Naive thymus-derived CD8-positive, alpha-beta T cell (primary cell): ENCODE measurements at regions not wholly inside any gene's neighbourhood (a gene's known extent, or its start where the extent isn't known, plus 50 kb on each side); places are given as distances from the start of the nearest gene placed in this dataset.

ENCODE experiments used
- ATAC-seq, 2 donors: fragments of 150-1000 bp; cut with Tn5 transposase in 1 of 2; sonication (Bioruptor Pico), chemical (Tn5 transposase) in 1 of 2; 1 replicate in 1 of 2; 2 replicates in 1 of 2; pipeline ENCODE4 v1.10.0; 2021; ENCODE audit warnings: mild to moderate bottlenecking in 2 of 2, moderate library complexity in 2 of 2
- POLR2A ChIA-PET: fragments of 350-600 bp; sonication (Branson Sonifier 250); formaldehyde crosslinking; loops from one replicate; lab custom pipeline; 2021; ENCODE audit warnings: antibody characterized with exemption; lab: Charles Lee
- DNase-seq, 10 donors: peaks; one replicate each; pipeline versions ENCODE4 v3.0.0 to v3.0.0-alpha.2; 2020 to 2022
- H3K27ac Mint-ChIP-seq, 10 donors: one replicate each; pipeline ENCODE4 v1.8.0; 2020 to 2022; ENCODE audit warnings: mild to moderate bottlenecking in 10 of 10, mixed read lengths in 10 of 10, moderate library complexity in 4 of 10, inconsistent platforms in 1 of 10
- H3K27me3 Mint-ChIP-seq, 5 donors: one replicate each; pipeline ENCODE4 v1.8.0; 2021 to 2022; ENCODE audit warnings: mixed read lengths in 5 of 5
- H3K36me3 Mint-ChIP-seq, 3 donors: one replicate each; pipeline ENCODE4 v1.8.0; 2020 to 2022; ENCODE audit warnings: mixed read lengths in 3 of 3, mild to moderate bottlenecking in 2 of 3, inconsistent platforms in 1 of 3
- H3K4me1 Mint-ChIP-seq, 4 donors: one replicate each; pipeline ENCODE4 v1.8.0; 2021 to 2022; ENCODE audit warnings: mixed read lengths in 4 of 4
- H3K4me3 Mint-ChIP-seq, 10 donors: one replicate each; pipeline ENCODE4 v1.8.0; 2020 to 2022; ENCODE audit warnings: mild to moderate bottlenecking in 10 of 10, mixed read lengths in 10 of 10, moderate library complexity in 6 of 10, inconsistent platforms in 1 of 10
- H3K9me3 Mint-ChIP-seq, 9 donors: one replicate each; pipeline ENCODE4 v1.8.0; 2020 to 2022; ENCODE audit warnings: mixed read lengths in 9 of 9, mild to moderate bottlenecking in 3 of 9, inconsistent platforms in 1 of 9, moderate library complexity in 1 of 9

DNA sequence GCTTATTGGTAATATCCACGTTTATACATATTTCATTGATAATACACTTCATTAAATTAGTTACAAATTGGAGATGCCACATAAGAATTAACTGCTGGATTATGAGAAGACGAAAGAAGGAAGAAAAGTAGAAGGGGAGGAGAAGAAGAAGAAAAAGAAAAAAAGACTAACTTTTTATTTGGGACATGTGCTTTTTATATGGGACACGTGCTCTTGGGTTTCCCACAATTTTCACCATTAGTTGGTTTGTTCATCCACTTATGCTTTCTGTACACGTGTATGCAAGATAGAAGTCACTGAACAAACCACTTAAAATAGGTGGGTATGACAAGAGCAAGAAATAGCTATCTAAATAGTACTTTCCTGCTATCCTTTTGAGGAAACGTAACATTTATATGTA is 98.6 kb downstream of the MRPS30 start:
- peaks cover 0 to 2% (median 0%) of the 10 kb centered on the region in 5 donors for H3K27me3 Mint-ChIP-seq
- peaks cover 0 to 4% (median 0%) of the 10 kb centered on the region in 9 donors for H3K9me3 Mint-ChIP-seq
- POLR2A ChIA-PET, result no interaction called here
- H3K27ac Mint-ChIP-seq, result no peak overlapping the region
- DNase-seq (no peak), ATAC-seq (no peak)
- H3K4me1 Mint-ChIP-seq, result no peaks in the 10 kb centered on the region
- no peaks in the 10 kb centered on the region for H3K36me3 Mint-ChIP-seq
- no peak overlapping the region for H3K4me3 Mint-ChIP-seq

DNA sequence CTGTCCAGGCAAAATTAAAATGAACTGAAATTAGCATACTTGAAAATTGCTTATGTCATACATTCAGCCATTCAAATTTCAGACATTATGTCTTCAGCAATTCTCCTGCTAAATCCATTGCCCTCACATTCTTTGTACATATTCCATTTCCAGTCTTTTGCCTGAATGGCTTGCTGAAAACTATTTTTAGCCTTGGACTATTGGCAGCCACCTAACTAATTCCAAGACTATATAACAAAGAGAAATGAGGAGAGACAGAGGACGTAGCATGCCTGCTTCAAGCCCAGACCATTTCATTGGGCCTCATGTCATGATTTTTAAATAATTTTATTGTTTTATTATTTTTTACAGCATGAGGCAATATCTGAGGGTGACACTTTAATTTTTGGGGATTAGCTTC is 100.3 kb downstream of the MRPS30 start:
- Mint-ChIP-seq H3K27ac (no peak overlapping the region), H3K4me1 (no peaks in the 10 kb centered on the region), H3K9me3 (peaks cover 0 to 4% (median 0%) of the 10 kb centered on the region in 9 donors), H3K27me3 (peaks cover 0 to 2% (median 0%) of the 10 kb centered on the region in 5 donors), H3K4me3 (no peak overlapping the region), H3K36me3 (no peaks in the 10 kb centered on the region)
- POLR2A ChIA-PET, result no interaction called here
- no peak for DNase-seq
- ATAC-seq, result no peak

DNA sequence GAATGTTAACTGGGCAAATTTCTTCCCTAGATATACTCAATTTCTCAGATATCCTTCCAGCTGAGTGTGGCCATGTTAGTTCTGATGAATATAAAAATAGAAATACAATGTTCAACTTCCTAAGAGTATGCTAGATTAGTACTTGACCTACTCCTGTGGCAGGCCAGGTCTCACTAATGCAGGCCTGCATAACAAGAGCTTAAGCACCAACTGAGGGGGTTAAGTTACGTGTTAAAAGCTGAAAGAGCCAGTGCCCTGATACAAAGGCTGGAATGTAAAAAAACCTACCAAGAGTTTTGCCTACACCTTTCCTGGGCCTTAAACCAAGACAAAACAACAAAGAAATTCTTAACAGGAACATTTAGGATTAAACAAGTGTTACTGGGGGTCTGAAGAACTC is 102.8 kb downstream of the MRPS30 start:
- H3K27ac Mint-ChIP-seq, result no peak overlapping the region
- DNase-seq (no peak), ATAC-seq (no peak)
- H3K27me3 Mint-ChIP-seq, result no peaks in the 10 kb centered on the region
- no peaks in the 10 kb centered on the region for H3K4me1 Mint-ChIP-seq
- peaks cover 0 to 4% (median 0%) of the 10 kb centered on the region in 9 donors for H3K9me3 Mint-ChIP-seq
- no peaks in the 10 kb centered on the region for H3K36me3 Mint-ChIP-seq
- H3K4me3 Mint-ChIP-seq, result no peak overlapping the region
- POLR2A ChIA-PET, result no interaction called here

DNA sequence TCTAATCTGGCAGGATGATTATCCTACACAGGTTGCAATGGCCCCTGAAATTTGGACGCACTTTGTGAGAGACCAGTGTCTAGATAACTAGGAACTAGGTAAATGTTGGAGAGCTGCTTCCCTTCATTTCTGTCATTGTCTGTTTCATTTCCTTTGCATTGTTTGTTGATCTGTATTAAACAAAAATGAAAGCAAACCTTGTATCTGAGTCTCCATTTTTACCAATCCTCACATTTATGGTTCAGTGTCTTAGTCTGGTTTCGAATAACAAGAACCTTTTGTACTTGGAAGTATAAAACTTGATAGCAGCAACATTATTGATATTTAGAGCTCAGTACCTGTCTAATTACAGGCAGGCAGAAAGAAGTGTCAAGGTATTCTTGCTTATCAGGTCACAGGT is 105.5 kb downstream of the MRPS30 start:
- H3K36me3 Mint-ChIP-seq, result no peaks in the 10 kb centered on the region
- no peak for ATAC-seq
- POLR2A ChIA-PET, result no interaction called here
- DNase-seq, result no peak
- H3K9me3 Mint-ChIP-seq, result peaks cover 0 to 13% (median 0%) of the 10 kb centered on the region in 9 donors
- no peaks in the 10 kb centered on the region for H3K4me1 Mint-ChIP-seq
- no peak overlapping the region for H3K27ac Mint-ChIP-seq
- H3K4me3 Mint-ChIP-seq, result no peak overlapping the region
- H3K27me3 Mint-ChIP-seq, result no peaks in the 10 kb centered on the region

DNA sequence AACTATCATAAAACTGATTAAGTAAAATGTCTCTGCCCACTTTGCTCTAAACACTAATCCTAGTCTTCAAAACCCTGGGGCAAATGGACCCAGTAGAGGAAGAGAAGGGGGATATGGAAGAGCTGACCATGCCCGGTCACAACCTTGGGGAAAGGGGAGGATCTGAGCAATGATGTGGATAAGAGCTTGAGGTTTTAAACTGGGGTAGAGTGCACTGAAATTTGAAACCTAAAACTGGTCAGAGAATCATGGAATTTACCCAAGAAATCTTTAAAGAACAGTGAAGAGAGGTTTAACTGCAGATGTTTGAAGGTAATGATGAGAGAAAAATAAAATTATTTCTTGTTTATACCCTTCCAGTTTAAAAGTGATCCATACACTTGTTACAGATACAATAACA is 110.8 kb downstream of the MRPS30 start:
- POLR2A ChIA-PET, result no interaction called here
- Mint-ChIP-seq H3K27ac (no peak overlapping the region), H3K27me3 (no peaks in the 10 kb centered on the region), H3K4me1 (no peaks in the 10 kb centered on the region), H3K9me3 (peaks cover 0 to 33% (median 8%) of the 10 kb centered on the region in 9 donors), H3K4me3 (no peak overlapping the region), H3K36me3 (peaks cover 0 to 4% (median 0%) of the 10 kb centered on the region in 3 donors)
- ATAC-seq, result no peak
- DNase-seq, result no peak

DNA sequence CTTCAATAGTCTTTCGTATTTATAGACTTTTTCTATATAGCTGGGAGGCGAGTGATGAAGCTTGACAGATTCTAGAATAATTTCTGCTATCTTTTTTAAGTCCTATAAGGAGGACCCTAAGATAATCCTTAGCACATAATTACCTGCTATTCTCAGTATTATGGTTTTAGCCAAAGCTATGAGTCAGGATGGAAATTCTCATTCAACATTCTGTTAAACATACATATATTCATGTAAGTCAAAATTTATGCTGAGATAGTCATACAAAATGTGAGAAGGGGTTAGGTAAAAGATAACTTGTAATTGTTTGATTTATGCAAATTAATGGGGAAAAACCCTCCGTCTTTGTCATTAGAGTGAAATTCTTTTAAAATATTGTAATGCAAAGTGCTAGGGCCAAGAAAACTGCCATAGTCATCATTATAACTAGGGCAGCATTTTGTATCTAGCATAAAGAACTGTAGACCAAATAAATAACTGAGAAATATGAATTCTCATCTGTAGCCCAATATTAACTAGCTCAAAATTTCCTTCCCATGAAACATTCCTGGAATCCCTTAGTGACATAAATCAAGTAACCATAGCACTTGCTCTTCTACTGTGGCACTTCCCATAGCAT is 118.5 kb downstream of the MRPS30 start:
- peaks cover 3 to 16% (median 10%) of the 10 kb centered on the region in 9 donors for H3K9me3 Mint-ChIP-seq
- no peaks in the 10 kb centered on the region for H3K27me3 Mint-ChIP-seq
- POLR2A ChIA-PET, result no interaction called here
- no peak overlapping the region for H3K27ac Mint-ChIP-seq
- ATAC-seq (no peak), DNase-seq (no peak)
- no peak overlapping the region for H3K4me3 Mint-ChIP-seq
- H3K4me1 Mint-ChIP-seq, result no peaks in the 10 kb centered on the region
- H3K36me3 Mint-ChIP-seq, result peaks cover 0 to 4% (median 0%) of the 10 kb centered on the region in 3 donors

DNA sequence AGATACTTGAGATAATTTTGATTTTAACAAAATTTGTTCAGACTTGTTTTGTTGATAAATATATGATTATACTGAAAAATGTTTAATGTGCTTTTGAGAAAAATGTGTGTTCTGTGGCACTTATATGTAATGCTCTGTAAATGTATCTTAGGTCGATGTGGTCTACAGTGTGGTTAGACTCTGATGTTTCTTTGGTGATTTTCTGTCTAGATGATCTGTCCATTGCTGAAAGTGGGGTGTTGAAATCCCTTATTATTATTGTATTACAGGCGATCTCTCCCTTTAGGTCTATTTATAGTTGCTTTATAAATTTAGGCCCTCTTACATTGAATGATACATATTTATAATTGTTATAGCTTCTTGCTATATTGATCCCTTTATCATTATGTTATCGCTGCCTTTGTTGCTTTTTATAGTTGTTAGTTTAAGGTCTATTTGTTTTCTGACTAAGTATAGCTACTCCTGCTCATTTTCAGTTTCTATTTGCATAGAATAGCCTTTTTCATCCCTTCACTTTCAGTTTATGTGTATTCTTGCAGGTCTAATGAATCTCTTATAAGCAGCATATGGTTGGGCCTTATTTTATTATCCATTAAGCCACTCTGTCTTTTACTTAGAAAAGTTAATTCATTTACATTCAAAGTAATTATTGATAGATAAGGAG is 124.3 kb downstream of the MRPS30 start:
- H3K27me3 Mint-ChIP-seq, result peaks cover 0 to 1% (median 0%) of the 10 kb centered on the region in 5 donors
- H3K4me3 Mint-ChIP-seq, result no peak overlapping the region
- ATAC-seq (no peak), DNase-seq (no peak)
- POLR2A ChIA-PET, result no interaction called here
- peaks cover 0 to 7% (median 2%) of the 10 kb centered on the region in 3 donors for H3K36me3 Mint-ChIP-seq
- no peak overlapping the region for H3K27ac Mint-ChIP-seq
- H3K9me3 Mint-ChIP-seq, result peaks cover 3 to 21% (median 10%) of the 10 kb centered on the region in 9 donors
- H3K4me1 Mint-ChIP-seq, result no peaks in the 10 kb centered on the region

DNA sequence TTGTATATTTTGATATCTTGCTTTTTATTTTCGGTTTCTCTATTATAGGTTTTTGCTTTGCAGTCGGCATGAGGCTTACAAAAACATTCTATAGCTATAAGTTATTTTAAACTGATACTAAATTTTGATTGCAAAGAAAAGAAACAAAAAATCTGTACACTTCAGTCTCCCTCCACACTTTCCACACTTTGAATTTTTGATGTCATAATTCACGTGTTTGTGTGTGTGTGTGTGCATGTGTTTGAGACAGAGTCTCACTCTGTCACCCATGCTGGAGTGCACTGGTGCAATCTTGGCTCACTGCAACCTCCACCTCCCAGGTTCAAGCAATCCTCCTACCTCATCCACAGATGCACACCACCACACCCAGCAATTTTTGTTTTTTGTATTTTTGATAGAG is 124.9 kb downstream of the MRPS30 start:
- POLR2A ChIA-PET, result no interaction called here
- ATAC-seq, result no peak

DNA sequence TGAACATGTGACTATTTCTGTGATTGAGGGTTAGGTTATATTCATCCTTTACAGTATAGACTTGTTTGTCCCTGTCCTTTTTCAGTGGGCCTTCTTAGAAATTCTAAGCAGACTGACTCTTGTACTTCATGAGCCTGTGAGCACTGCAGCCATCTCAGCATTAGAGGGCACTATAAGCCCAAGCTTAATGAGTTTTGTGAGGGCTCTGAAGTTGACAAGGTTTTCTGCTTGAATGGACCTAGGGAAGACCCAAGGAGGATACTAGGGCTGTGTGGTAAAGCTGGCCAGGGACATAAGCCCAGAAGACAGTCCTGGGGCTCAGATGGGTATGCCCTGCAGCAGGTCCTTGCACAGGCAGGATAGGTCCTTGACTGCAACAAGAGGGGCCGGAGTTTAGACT is 126.5 kb downstream of the MRPS30 start:
- POLR2A ChIA-PET, result no interaction called here

More for the DNA sequence above, 124.9 kb downstream of the MRPS30 start:
- peaks cover 3 to 21% (median 10%) of the 10 kb centered on the region in 9 donors for H3K9me3 Mint-ChIP-seq
- H3K4me1 Mint-ChIP-seq, result no peaks in the 10 kb centered on the region
- H3K36me3 Mint-ChIP-seq, result peaks cover 0 to 7% (median 2%) of the 10 kb centered on the region in 3 donors
- peaks cover 0 to 1% (median 0%) of the 10 kb centered on the region in 5 donors for H3K27me3 Mint-ChIP-seq
- no peak overlapping the region for H3K4me3 Mint-ChIP-seq
- no peak overlapping the region for H3K27ac Mint-ChIP-seq
- no peak for DNase-seq

DNA sequence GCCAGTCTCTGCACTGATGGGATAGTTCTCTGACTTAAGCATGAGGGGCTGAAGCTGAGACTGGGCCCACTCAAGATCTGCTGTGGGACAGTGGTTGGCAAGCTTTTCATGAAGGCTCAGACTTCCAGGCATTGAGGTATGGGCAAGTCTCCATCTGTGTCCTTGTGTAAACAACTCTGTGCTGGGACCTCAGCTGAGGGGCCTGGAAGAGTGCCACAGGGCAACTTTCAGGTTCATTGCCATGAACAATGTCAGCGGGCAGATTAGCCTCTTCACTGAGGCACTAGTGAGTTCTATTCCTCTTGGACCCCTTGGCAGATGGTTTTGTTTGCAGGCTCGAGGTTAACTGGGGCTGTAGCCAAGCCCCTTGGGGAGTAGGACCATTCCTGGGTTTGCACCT is 127.1 kb downstream of the MRPS30 start:
- peaks cover 0 to 3% (median 0%) of the 10 kb centered on the region in 5 donors for H3K27me3 Mint-ChIP-seq
- POLR2A ChIA-PET, result no interaction called here
- ATAC-seq (no peak), DNase-seq (no peak)
- H3K4me3 Mint-ChIP-seq, result no peak overlapping the region
- no peak overlapping the region for H3K27ac Mint-ChIP-seq
- peaks cover 0 to 12% (median 2%) of the 10 kb centered on the region in 3 donors for H3K36me3 Mint-ChIP-seq
- peaks cover 8 to 31% (median 14%) of the 10 kb centered on the region in 9 donors for H3K9me3 Mint-ChIP-seq
- no peaks in the 10 kb centered on the region for H3K4me1 Mint-ChIP-seq

More for the DNA sequence above, 126.5 kb downstream of the MRPS30 start:
- peaks cover 8 to 31% (median 12%) of the 10 kb centered on the region in 9 donors for H3K9me3 Mint-ChIP-seq
- peaks cover 0 to 12% (median 2%) of the 10 kb centered on the region in 3 donors for H3K36me3 Mint-ChIP-seq
- peaks cover 0 to 3% (median 0%) of the 10 kb centered on the region in 5 donors for H3K27me3 Mint-ChIP-seq
- no peak for ATAC-seq
- H3K27ac Mint-ChIP-seq, result no peak overlapping the region
- no peaks in the 10 kb centered on the region for H3K4me1 Mint-ChIP-seq
- no peak overlapping the region for H3K4me3 Mint-ChIP-seq
- no peak for DNase-seq

DNA sequence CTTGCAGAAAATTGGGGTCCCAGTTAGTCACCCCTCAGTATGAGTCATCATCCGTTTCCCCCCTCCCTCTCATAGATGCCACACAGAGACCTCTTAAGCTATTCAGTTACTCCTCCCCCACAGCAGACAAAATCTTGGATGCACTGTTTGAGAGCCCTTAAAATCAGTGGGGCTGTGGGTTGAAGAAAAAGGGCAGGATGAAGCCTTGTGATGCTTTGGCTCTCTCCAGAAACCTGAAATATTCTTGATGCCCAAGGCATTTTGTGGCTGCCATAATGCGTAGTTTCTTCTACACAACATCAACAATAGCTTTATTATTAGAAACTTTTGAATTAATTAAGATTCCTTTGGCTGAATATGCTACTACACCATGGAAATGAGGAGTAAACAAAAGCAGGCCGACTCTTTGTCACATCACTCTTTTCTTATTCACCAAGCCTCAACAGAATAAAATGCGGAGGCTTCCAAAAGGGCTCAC is 133.8 kb downstream of the MRPS30 start:
- POLR2A ChIA-PET, result no interaction called here
- H3K27me3 Mint-ChIP-seq, result peaks cover 0 to 3% (median 0%) of the 10 kb centered on the region in 5 donors
- ATAC-seq (no peak), DNase-seq (no peak)
- peaks cover 0 to 10% (median 4%) of the 10 kb centered on the region in 9 donors for H3K9me3 Mint-ChIP-seq
- H3K36me3 Mint-ChIP-seq, result peaks cover 0 to 4% (median 0%) of the 10 kb centered on the region in 3 donors
- no peaks in the 10 kb centered on the region for H3K4me1 Mint-ChIP-seq
- no peak overlapping the region for H3K4me3 Mint-ChIP-seq
- H3K27ac Mint-ChIP-seq, result no peak overlapping the region

DNA sequence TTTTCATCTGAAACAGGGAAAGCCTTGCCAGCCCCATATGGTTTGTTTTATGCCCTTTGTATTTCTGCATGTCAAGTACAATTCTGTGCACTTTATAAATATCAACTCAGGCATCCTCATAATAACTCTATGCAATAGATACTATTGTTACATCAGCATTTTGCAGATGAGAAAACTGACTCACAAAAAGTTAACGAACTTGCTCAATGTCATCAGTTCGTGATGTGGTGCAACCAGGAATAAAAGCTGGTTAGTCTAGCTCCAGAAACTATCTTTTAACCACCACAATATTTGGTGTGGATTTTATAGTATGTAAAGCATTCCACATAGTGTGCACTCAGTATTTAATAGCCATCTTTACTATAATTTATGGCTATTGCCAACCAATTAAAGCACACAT is 134.9 kb downstream of the MRPS30 start:
- Mint-ChIP-seq H3K27ac (no peak overlapping the region), H3K9me3 (peaks cover 0 to 10% (median 5%) of the 10 kb centered on the region in 9 donors), H3K36me3 (peaks cover 0 to 4% (median 0%) of the 10 kb centered on the region in 3 donors), H3K4me1 (no peaks in the 10 kb centered on the region), H3K27me3 (peaks cover 0 to 3% (median 0%) of the 10 kb centered on the region in 5 donors), H3K4me3 (no peak overlapping the region)
- no peak for ATAC-seq
- DNase-seq, result no peak
- POLR2A ChIA-PET, result no interaction called here

DNA sequence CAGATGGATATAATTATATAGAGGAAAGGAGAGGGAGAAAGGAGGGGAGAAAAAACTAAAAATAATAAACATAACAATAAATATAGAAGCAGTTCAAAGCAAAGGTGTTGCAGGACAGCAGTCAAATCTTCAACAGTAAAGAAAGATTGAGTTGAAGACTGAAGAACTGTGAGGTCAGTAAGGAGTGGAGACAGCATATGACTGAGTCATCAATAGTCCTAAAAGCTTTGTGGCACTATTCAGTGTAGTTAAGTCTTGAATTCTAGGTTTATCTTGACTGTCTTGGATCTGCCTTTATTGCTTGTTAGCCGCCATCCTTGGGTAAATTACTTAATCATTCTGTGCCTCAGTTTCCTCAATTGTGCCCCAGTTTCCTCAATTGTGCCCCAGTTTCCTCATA is 137.0 kb downstream of the MRPS30 start:
- Mint-ChIP-seq H3K9me3 (peaks cover 0 to 8% (median 0%) of the 10 kb centered on the region in 9 donors), H3K4me1 (no peaks in the 10 kb centered on the region)

More for the DNA sequence above, 137.0 kb downstream of the MRPS30 start:
- Mint-ChIP-seq H3K27me3 (no peaks in the 10 kb centered on the region), H3K4me3 (no peak overlapping the region), H3K36me3 (no peaks in the 10 kb centered on the region), H3K27ac (no peak overlapping the region)
- DNase-seq (no peak), ATAC-seq (no peak)
- POLR2A ChIA-PET, result no interaction called here
